Right lung (tissue), 2 donors: ENCODE measurements at regions not wholly inside any gene's neighbourhood (a gene's known extent, or its start where the extent isn't known, plus 50 kb on each side); places are given as distances from the start of the nearest gene placed in this dataset.

Experiments used
- DNase-seq, 2 donors: peaks; one replicate each; pipeline ENCODE4 v3.0.0-alpha.2; 2013

DNA sequence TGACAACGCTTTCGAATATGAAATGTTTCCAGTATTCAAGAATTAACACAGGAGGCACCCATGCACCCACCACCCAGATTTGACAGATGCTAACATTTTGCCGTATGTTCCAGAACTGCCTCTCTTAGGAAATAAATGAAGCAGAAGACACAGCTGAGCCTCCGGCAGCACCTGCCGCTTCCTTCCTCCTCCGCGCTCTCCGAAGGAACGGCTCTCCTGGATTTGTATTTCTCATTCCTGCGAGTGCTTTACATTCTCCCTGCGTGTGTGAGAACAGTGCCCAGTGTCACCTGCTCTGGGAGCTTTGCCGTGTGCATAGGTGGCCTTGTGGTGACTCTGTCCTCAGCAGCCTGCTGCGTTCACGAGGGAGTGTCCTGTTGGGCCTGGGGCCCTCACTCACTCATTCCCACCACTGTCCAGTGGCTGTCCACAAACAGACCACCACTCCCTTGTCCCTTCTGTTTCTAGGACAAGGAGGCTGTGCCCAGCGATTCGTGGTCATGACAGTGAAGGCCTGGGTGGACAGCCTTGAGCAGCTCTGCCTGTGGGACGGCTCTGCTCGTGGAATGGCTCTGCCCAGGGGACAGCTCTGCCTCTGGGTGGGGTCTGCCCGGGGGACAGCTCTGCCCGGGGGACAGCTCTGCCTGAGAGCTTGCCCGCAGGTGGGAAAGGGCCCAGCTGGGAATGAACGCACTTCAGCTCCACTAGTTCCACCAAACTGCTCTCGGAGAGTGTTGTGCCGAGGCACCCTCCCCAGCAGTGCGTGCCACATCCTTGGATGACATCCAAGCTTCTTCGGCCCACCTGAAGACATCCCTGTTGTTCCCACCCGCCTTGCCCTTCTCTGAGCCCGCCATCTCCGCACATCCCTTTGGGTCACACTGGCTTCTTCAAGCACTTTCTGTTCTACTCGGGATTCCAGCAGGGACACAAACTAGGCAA is 170.5 kb upstream of the PPP1R26 start:
- DNase-seq = no peak

GRCh38 chr9:135309763-135310125 is 169.8 kb upstream of the PPP1R26 start:
- DNase-seq = no peak

- DNase-seq = no peak
These were observed 169.4 kb upstream of the PPP1R26 start for GRCh38 chr9:135310134-135310533.

DNA sequence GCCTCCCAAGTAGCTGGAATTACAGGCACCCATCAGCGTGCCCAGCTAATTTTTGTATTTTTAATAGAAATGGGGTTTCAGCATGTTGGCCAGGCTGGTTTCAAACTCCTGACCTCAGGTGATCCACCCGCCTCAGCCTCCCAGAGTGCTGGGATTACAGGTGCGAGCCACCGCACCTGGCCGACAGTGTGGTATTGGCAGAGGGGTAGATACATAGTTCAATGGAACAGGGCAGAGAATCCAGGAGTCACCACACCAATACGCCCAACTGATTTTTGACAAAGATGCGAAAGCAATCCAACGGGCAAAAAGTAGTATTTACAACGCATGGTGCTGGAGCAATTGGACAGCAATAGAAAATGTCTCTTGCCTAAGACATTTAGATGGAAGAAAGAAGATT is 164.0 kb upstream of the PPP1R26 start:
- no peak for DNase-seq

- no peak for DNase-seq
These were observed 159.3 kb upstream of the PPP1R26 start for GRCh38 chr9:135320331-135320730.

DNA sequence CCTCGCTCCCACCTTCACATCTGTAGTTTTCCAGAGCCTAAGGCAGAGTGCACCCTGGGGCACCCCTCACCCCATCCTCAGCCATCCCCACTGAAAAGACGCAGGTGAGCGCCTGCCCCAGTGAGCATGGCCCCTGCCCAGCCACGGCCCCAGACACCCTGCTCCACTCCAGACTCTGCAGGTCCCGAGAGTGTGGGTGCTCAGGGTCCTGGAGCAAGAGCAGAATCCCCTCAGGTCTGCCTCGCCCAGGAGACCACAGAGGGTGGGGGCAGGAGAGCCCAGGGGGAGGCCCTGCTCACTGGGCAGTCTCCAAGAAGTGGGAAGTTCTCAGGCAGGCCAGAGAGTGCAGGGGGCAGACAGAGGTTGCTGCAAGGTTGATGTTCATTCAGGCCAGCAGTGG is 158.6 kb upstream of the PPP1R26 start:
- no peak for DNase-seq

GRCh38 chr9:135321580-135321979 is 158.0 kb upstream of the PPP1R26 start:
- no peak for DNase-seq

- no peak for DNase-seq
These were observed 155.3 kb upstream of the PPP1R26 start for GRCh38 chr9:135324329-135324728.

DNA sequence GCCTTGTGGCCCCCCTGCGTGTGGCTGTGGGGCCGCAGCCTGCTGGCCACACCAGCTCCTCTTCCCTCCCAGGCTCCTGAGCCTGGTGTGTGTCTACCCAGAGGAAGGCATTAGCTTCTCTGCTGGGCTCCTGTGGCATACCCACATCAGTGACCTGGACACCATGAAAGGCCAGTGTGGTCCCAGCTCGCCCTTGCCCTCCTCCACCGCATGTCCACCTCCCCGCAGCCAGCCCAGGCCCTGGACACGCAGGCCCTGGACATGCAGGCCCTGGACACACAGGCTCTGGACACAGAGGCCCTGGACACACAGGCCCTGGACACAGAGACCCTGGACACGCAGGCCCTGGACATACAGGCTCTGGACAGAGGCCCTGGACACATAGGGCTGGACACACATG is 153.4 kb upstream of the PPP1R26 start:
- DNase-seq = no peak

DNA sequence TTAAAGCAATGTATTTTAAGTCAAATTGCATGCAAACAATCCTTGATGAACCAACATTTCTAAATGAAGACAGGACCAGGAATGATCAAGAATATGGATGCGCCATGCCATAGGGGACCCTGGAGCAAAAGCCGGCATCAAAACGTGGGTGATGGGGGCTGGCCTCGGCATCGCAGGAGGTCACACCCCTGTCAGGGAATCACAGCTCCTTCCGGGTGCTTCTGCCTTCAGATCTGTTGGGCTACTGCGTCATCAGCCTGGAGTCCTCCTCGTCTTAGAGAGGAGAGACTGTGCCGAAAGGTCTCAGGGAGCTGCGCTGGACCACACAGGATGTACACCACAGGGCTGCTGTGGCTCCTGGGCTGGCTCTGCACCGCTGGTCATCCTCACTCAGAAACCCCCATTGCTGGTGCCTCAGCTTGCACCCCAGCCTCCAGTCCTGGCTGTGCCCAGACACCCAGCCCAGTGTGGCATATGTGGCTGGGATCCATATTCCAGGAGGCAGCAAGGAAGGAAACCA is 152.9 kb upstream of the PPP1R26 start:
- no peak for DNase-seq

DNA sequence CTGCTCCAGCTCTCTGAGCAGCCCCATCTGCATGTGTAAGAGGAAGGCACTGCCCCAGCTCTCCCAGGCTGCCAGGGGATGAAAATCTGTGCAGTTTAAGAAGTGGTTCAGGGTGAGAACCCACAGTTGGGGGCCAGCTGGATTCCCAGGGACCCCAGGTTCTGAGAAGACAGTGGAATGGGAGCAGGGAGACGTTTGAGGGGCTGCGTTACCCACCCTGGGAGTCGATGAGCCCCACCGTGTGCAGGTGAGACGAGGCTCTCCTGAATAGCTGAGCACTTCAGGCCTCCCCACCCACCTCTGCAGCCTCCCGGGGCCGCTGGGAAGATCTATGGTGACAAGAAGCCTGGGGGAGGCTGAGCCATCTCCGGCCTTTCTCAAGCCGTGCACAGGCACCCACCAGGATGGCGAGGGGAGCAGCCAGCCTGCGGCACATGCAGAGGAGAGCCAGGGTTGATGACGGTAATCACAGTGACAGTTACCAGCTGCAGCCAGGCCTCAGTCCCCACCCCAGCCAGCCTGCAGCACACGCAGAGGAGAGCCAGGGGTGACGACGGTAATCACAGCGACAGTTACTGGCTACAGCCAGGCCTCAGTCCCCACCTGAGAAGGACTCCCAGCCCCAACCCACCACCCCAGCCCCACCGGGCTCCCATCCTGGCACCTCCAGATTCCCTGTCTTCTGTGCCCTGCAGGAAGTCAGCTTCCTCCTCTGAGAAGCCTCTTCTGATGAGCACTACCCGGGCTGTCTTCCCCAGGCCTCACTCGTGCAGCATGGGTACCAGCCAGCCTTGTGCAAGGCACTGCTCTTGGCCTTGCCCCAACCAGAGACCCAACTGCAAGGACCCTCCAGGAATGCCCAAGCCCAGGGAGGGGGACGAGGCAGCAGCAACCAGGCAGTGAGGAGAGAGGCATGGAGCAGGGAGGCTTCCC is 150.8 kb upstream of the PPP1R26 start:
- DNase-seq = no peak

GRCh38 chr9:135329571-135330306 is 149.8 kb upstream of the PPP1R26 start:
- DNase-seq = no peak

DNA sequence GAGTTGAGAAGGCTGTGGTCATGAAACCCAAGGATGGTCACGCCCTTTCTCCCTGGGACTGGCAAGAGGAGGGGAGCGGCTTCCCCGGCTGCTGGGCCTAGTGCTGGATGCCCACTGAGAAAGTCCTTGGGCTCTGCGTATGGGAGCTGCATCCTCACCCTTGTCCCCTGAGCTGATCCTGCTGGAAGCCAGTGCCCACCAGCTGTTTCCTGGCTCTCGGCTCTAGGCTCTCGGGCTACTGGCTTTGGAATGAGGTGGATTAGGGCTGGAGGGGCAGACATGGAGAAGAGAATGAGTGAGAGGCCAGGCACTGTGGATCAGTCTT is 149.3 kb upstream of the PPP1R26 start:
- no peak for DNase-seq

- no peak for DNase-seq
These were observed 148.6 kb upstream of the PPP1R26 start for GRCh38 chr9:135330685-135331590.

DNA sequence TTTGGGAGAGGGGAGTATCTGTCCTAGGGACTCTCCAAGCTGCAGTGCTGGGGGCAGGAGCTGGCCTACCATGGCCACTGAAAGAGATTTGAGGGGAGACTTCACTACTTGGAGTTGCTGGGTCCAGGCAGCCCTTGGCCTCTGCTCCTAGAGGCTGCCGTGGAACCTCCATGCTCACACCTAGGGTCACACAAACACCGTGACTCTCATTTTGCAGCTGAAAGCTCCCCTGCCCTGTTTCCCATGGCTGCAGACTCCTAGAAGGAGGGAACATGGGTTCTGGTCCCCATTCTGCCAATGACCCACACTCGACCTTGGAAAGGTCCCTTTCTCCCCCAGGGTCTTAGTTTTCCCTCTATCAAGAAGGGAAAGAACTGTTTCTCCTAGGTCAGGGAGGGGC is 147.1 kb upstream of the PPP1R26 start:
- no peak for DNase-seq

DNA sequence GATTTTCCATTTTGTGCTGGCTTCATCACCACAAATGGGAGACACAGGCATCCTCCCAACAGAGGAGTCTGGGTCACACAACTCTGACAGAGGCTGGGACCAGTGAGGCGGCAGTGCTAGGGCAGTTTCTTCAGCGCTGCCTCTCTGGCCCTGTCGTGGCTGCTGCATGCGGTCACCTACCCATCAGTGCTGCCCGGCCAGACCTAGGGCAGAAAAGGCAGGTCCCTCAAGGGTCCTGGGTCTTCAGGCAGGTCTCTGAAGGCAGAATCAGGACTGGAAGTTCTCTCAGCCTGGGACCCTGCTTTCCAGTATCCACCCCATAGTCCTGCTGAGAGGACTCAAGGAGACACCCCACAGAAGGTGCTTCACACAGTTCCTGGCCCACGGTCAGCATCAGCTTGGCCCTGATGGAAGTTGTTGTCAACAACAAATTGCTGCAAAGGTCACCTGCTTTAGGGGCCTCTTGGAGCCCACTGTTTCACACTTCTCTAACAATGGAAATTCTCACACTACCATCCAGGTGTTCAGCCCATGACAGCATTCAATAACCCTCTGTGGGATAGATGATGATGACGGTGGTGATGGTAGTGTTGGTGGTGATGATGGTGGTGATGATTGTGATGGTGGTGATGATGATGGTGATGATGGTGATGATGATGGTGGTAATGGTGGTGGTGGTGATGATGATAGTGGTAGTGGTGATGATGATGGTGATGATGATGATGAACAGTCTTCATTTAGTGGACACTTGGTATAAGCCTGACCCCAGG is 146.4 kb upstream of the PPP1R26 start:
- DNase-seq = no peak

- DNase-seq = no peak
These were observed 144.6 kb upstream of the PPP1R26 start for GRCh38 chr9:135334953-135335460.

GRCh38 chr9:135335691-135336181 is 143.8 kb upstream of the PPP1R26 start:
- DNase-seq = no peak

DNA sequence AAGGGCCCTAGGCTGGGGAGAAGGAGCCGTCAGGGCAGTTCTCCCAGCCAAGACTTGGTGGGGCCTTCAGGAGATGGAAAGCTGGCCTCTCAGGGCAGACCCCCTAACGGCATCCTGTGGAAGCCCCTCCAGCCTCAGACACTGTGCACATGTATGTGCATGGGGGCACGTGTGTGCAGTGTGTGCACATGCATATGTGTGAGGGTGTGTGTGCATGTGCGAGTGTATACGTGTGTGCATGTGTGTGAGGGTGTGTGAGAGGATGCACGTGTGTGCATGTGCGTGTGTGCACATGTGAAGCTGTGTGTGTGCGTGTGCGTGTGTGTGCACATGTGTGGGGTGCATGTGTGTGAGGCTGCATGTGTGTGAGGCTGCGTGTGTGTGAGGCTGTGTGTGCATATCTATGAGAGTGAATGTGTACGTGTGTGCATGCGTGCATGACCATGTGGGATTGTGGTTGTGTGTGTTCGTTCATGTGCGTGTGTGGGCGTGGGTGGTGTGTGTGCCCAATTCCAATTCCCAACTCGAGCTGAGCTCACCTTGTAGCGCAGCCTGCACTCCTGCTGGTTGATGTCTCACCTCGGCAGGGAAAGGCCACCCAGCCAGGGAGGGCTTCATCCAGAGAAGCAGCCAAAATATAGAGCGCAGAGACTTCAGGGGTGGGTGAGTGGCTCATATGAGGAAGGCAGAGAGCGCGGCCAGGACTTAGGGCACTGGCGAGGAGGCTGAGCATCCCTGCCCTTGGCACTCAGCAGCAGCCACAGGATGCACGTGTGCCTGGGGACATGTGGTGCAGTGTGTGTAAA is 142.7 kb upstream of the PPP1R26 start:
- no peak for DNase-seq
